ENCODE measurements at regions not wholly inside any gene's neighbourhood (a gene's known extent, or its start where the extent isn't known, plus 50 kb on each side); places are given as distances from the start of the nearest gene placed in this dataset.

DNA sequence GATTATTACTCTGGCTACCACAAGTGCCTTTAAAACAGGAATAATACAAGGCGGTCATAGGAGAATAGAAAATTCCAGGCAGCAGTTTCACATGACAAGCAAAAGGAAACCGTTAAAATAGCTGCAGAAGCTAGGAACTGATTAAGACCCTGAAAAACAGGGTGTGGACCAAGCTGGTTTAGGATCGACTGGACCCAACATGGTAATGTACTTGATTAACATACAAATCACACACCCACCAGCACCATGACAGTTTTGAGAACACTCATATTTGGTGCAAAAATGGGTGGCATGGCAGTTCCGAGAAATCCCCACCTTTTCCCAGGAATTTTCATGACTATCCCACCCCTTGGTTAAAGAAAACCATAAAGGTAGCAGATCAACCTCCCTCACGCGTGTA lies 51.9 kb upstream of the TMEM163 start:
- H3K27me3 Mint-ChIP-seq, result no peaks in the 10 kb centered on the region
- DNase-seq (no peak), ATAC-seq (ENCODE audit: low read depth) (no peak)
- H3K4me1 Mint-ChIP-seq, result no peaks in the 10 kb centered on the region
- POLR2A ChIA-PET, result no interaction called here
- H3K9me3 Mint-ChIP-seq, result peaks cover 4% of the 10 kb centered on the region
- no peak overlapping the region for H3K27ac Mint-ChIP-seq
- H3K36me3 Mint-ChIP-seq, result no peaks in the 10 kb centered on the region
- no peak overlapping the region for H3K4me3 Mint-ChIP-seq

- DNase-seq (no peak), ATAC-seq (ENCODE audit: low read depth) (no peak)
- Mint-ChIP-seq H3K4me3 (no peak overlapping the region), H3K36me3 (no peaks in the 10 kb centered on the region), H3K27me3 (no peaks in the 10 kb centered on the region), H3K9me3 (peaks cover under 1% of the 10 kb centered on the region), H3K27ac (no peak overlapping the region), H3K4me1 (no peaks in the 10 kb centered on the region)
- POLR2A ChIA-PET, result no interaction called here
Observed at GRCh38 chr2:134771313-134771801, 52.6 kb upstream of the TMEM163 start.

DNA sequence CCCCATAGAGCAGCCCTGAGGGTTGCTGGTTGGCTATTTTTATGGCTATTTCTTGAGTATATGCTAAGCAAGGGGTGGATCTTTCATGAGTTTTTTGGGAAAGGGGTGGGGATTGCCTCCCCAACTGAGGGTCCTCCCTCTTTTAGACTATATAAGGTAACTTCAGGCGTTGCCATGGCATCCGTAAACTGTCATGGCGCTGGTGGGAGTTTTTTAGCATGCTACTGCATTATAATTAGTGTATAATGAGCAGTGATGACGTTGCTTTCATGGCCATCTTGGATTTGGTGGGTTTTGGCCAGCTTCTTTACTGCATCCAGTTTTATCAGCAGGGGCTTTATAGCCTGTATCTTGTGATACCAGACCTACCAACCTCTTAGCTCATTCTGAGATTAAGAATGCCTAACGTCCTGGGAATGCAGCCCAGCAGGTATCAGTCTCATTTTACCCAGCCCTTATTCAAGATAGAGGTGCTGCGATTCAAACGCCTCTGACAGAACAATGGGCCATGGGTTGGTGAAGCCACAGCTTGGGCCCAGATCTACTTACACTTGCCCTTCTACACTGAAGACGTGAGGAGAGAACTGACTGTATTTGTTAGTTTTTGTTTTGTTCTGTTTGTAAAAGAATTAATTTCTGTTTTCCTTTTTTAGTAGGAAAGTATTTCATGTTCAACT lies 53.8 kb upstream of the TMEM163 start:
- no peaks in the 10 kb centered on the region for H3K4me1 Mint-ChIP-seq
- no peak overlapping the region for H3K4me3 Mint-ChIP-seq
- no peak overlapping the region for H3K27ac Mint-ChIP-seq
- ATAC-seq (ENCODE audit: low read depth), result no peak
- POLR2A ChIA-PET, result no interaction called here
- no peaks in the 10 kb centered on the region for H3K27me3 Mint-ChIP-seq
- H3K36me3 Mint-ChIP-seq, result no peaks in the 10 kb centered on the region
- H3K9me3 Mint-ChIP-seq, result no peaks in the 10 kb centered on the region
- no peak for DNase-seq

DNA sequence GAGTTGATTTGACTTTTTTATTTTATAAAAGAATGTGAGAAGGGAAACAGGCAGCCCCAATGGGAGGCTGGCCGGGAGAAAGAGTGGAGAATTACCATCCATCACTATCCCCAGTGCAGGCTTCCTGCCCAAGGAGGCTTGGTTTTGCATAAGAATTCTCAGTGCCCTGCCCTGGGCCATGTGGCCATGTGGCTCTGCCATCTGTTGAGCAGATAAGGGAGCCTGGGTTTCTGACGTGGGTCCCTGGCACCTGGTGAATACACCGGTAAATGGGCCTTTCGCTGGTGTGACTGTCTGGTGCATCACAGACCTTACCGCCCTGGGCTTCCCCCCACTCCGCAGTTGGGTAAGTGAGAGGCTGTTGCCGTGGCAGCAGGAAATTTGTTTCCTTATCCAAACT lies 54.5 kb upstream of the TMEM163 start:
- Mint-ChIP-seq H3K9me3 (no peaks in the 10 kb centered on the region), H3K36me3 (no peaks in the 10 kb centered on the region), H3K27me3 (no peaks in the 10 kb centered on the region), H3K27ac (no peak overlapping the region), H3K4me3 (no peak overlapping the region), H3K4me1 (no peaks in the 10 kb centered on the region)
- ATAC-seq (ENCODE audit: low read depth) (no peak), DNase-seq (no peak)
- POLR2A ChIA-PET, result no interaction called here

GRCh38 chr2:134773759-134774742 lies 55.3 kb upstream of the TMEM163 start:
- no peaks in the 10 kb centered on the region for H3K36me3 Mint-ChIP-seq
- no peak for ATAC-seq (ENCODE audit: low read depth)
- POLR2A ChIA-PET, result no interaction called here
- no peak overlapping the region for H3K4me3 Mint-ChIP-seq
- H3K27ac Mint-ChIP-seq, result no peak overlapping the region
- H3K9me3 Mint-ChIP-seq, result no peaks in the 10 kb centered on the region
- H3K27me3 Mint-ChIP-seq, result no peaks in the 10 kb centered on the region
- no peaks in the 10 kb centered on the region for H3K4me1 Mint-ChIP-seq
- no peak for DNase-seq

GRCh38 chr2:134774786-134775641 lies 56.2 kb upstream of the TMEM163 start:
- H3K4me3 Mint-ChIP-seq, result no peak overlapping the region
- ATAC-seq (ENCODE audit: low read depth), result no peak
- no peaks in the 10 kb centered on the region for H3K9me3 Mint-ChIP-seq
- H3K36me3 Mint-ChIP-seq, result no peaks in the 10 kb centered on the region
- no peak for DNase-seq
- no peaks in the 10 kb centered on the region for H3K4me1 Mint-ChIP-seq
- no peak overlapping the region for H3K27ac Mint-ChIP-seq
- POLR2A ChIA-PET, result no interaction called here
- H3K27me3 Mint-ChIP-seq, result no peaks in the 10 kb centered on the region

GRCh38 chr2:134776836-134777235 lies 58.0 kb upstream of the TMEM163 start:
- no peaks in the 10 kb centered on the region for H3K9me3 Mint-ChIP-seq
- no peak for DNase-seq
- peaks cover 3% of the 10 kb centered on the region for H3K27me3 Mint-ChIP-seq
- no peak overlapping the region for H3K27ac Mint-ChIP-seq
- peaks cover 3% of the 10 kb centered on the region for H3K4me1 Mint-ChIP-seq
- no peak for ATAC-seq (ENCODE audit: low read depth)
- POLR2A ChIA-PET, result no interaction called here
- H3K36me3 Mint-ChIP-seq, result no peaks in the 10 kb centered on the region
- H3K4me3 Mint-ChIP-seq, result no peak overlapping the region

DNA sequence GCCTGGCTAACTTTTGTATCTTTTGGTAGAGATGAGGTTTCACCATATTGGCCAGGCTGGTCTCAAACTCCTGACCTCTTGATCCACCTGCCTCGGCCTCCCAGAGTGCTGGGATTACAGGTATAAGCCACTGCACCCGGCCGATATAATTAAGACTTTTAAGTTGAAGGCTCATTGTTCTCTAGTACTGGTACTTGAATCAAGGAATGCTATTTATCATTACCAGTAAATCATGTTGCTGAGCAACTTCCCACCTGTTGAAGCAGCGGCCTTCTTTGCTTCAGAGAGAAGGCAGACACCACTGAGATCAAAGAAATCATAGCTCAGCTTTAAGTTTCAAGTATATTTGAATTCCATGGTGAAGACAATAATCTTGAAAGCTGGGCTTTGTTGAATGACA lies 58.8 kb upstream of the TMEM163 start:
- Mint-ChIP-seq H3K27me3 (peaks cover 3% of the 10 kb centered on the region), H3K9me3 (no peaks in the 10 kb centered on the region), H3K4me1 (peaks cover 3% of the 10 kb centered on the region), H3K36me3 (no peaks in the 10 kb centered on the region), H3K27ac (no peak overlapping the region), H3K4me3 (no peak overlapping the region)
- ATAC-seq (ENCODE audit: low read depth) (no peak), DNase-seq (no peak)
- POLR2A ChIA-PET, result no interaction called here

DNA sequence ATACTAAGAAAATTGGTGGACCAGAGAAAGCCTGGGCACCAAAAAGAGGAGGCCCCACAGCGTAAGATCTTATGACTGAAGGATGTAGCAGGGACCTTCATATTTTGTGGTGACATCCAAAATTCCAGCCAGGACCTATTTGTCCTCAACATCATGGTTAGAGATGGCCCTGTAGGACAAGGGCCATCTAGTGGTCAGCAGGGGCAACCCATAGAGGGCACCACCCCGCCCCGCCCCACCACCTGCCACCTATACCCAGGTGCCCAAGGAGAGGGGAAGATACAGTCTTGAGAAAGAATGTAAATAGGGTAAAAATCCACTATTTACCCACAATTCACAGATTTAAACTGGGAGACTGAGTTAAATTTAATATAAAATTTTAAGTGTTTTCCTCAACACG lies 59.6 kb upstream of the TMEM163 start:
- no peak for ATAC-seq (ENCODE audit: low read depth)
- H3K9me3 Mint-ChIP-seq, result no peaks in the 10 kb centered on the region
- POLR2A ChIA-PET, result no interaction called here
- H3K36me3 Mint-ChIP-seq, result no peaks in the 10 kb centered on the region
- peaks cover 3% of the 10 kb centered on the region for H3K4me1 Mint-ChIP-seq
- no peak overlapping the region for H3K4me3 Mint-ChIP-seq
- peaks cover 3% of the 10 kb centered on the region for H3K27me3 Mint-ChIP-seq
- no peak overlapping the region for H3K27ac Mint-ChIP-seq
- DNase-seq, result no peak

GRCh38 chr2:134780972-134781371 lies 57.4 kb upstream of the ACMSD start:
- no peak overlapping the region for H3K4me3 Mint-ChIP-seq
- H3K9me3 Mint-ChIP-seq, result no peaks in the 10 kb centered on the region
- DNase-seq (no peak), ATAC-seq (ENCODE audit: low read depth) (no peak)
- peaks cover 3% of the 10 kb centered on the region for H3K4me1 Mint-ChIP-seq
- POLR2A ChIA-PET, result no interaction called here
- peaks cover 3% of the 10 kb centered on the region for H3K27me3 Mint-ChIP-seq
- H3K36me3 Mint-ChIP-seq, result no peaks in the 10 kb centered on the region
- H3K27ac Mint-ChIP-seq, result no peak overlapping the region

- H3K36me3 Mint-ChIP-seq, result no peaks in the 10 kb centered on the region
- ATAC-seq (ENCODE audit: low read depth) (no peak), DNase-seq (no peak)
- H3K9me3 Mint-ChIP-seq, result no peaks in the 10 kb centered on the region
- no peak overlapping the region for H3K27ac Mint-ChIP-seq
- H3K4me3 Mint-ChIP-seq, result no peak overlapping the region
- POLR2A ChIA-PET, result no interaction called here
- peaks cover 3% of the 10 kb centered on the region for H3K27me3 Mint-ChIP-seq
- peaks cover 3% of the 10 kb centered on the region for H3K4me1 Mint-ChIP-seq
Observed at GRCh38 chr2:134782107-134782506, 56.3 kb upstream of the ACMSD start.

- H3K4me1 Mint-ChIP-seq, result peaks cover 3% of the 10 kb centered on the region
- H3K27me3 Mint-ChIP-seq, result peaks cover 3% of the 10 kb centered on the region
- no peak overlapping the region for H3K4me3 Mint-ChIP-seq
- no peak for ATAC-seq (ENCODE audit: low read depth)
- no peaks in the 10 kb centered on the region for H3K36me3 Mint-ChIP-seq
- POLR2A ChIA-PET, result no interaction called here
- no peak for DNase-seq
- no peaks in the 10 kb centered on the region for H3K9me3 Mint-ChIP-seq
- no peak overlapping the region for H3K27ac Mint-ChIP-seq
Observed at GRCh38 chr2:134782792-134783191, 55.6 kb upstream of the ACMSD start.

DNA sequence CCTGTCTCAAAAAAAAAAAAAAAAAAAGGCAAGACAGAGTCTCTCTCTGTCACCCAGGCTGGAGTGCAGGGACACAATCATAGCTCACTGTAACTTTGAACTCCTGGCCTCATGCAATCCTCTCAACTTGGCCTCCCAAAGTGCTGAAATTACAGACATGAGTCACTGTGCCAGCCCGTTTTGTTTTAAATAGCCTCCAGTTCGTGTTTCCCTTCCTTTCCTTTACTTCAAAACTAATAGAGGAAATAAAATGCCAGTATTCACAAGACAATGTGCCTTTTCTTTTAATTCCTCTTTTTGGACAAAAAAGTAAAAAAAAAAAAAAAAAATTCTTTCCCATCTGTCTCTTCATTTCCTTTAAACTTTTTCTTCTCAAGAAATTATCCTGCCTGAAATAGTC lies 54.5 kb upstream of the ACMSD start:
- DNase-seq (no peak), ATAC-seq (ENCODE audit: low read depth) (no peak)
- Mint-ChIP-seq H3K27me3 (peaks cover 3% of the 10 kb centered on the region), H3K4me1 (peaks cover 3% of the 10 kb centered on the region), H3K4me3 (no peak overlapping the region), H3K27ac (no peak overlapping the region), H3K36me3 (no peaks in the 10 kb centered on the region), H3K9me3 (no peaks in the 10 kb centered on the region)
- POLR2A ChIA-PET, result interaction anchor here (0.7 kb wide), 1 partner anchor 411 kb away, joined by 3 read pairs; no protein-coding TSS in a partner anchor

Measured in activated naive CD8-positive, alpha-beta T cell treated with anti-CD3 and anti-CD28 coated beads, Interleukin-2, amount 10 ng/mL, durations not matched to agents 7 days and 5 days (primary cell).